ENCODE measurements at regions not wholly inside any gene's neighbourhood (a gene's known extent, or its start where the extent isn't known, plus 50 kb on each side); places are given as distances from the start of the nearest gene placed in this dataset.

- no peak for DNase-seq (ENCODE audit: low read depth)
- no peak overlapping the region for H3K4me3 ChIP-seq (ENCODE audit: low read depth, low read length)
- no peak for TF ChIP-seq POLR2A (IDR thresholded peaks at IDR 0.05; ENCODE audit: extremely low read depth, insufficient read length)
- TF ChIP-seq MAX (IDR thresholded peaks at IDR 0.05; ENCODE audit: low read depth, low read length): no peak
- TF ChIP-seq MYC (IDR thresholded peaks at IDR 0.05; ENCODE audit: low read depth, low read length): no peak
- TF ChIP-seq CTCF (IDR thresholded peaks at IDR 0.05; ENCODE audit: low read depth, low read length): no peak
These were observed 95.5 kb upstream of the CELF4 start for GRCh38 chr18:37661061-37661460.

- no peak for DNase-seq (ENCODE audit: low read depth)
- TF ChIP-seq POLR2A (IDR thresholded peaks at IDR 0.05; ENCODE audit: extremely low read depth, insufficient read length): no peak
- no peak for TF ChIP-seq CTCF (IDR thresholded peaks at IDR 0.05; ENCODE audit: low read depth, low read length)
- no peak for TF ChIP-seq MAX (IDR thresholded peaks at IDR 0.05; ENCODE audit: low read depth, low read length)
- no peak for TF ChIP-seq MYC (IDR thresholded peaks at IDR 0.05; ENCODE audit: low read depth, low read length)
- H3K4me3 ChIP-seq (ENCODE audit: low read depth, low read length): no peak overlapping the region
These were observed 95.1 kb upstream of the CELF4 start for GRCh38 chr18:37660658-37661057.

- DNase-seq (ENCODE audit: low read depth): no peak
- TF ChIP-seq MYC (IDR thresholded peaks at IDR 0.05; ENCODE audit: low read depth, low read length): no peak
- TF ChIP-seq MAX (IDR thresholded peaks at IDR 0.05; ENCODE audit: low read depth, low read length): no peak
- no peak for TF ChIP-seq POLR2A (IDR thresholded peaks at IDR 0.05; ENCODE audit: extremely low read depth, insufficient read length)
- TF ChIP-seq CTCF (IDR thresholded peaks at IDR 0.05; ENCODE audit: low read depth, low read length): no peak
- H3K4me3 ChIP-seq (ENCODE audit: low read depth, low read length): no peak overlapping the region
These were observed 94.3 kb upstream of the CELF4 start for GRCh38 chr18:37659906-37660305.

- H3K4me3 ChIP-seq (ENCODE audit: low read depth, low read length): no peak overlapping the region
- TF ChIP-seq MYC (IDR thresholded peaks at IDR 0.05; ENCODE audit: low read depth, low read length): no peak
- TF ChIP-seq POLR2A (IDR thresholded peaks at IDR 0.05; ENCODE audit: extremely low read depth, insufficient read length): no peak
- no peak for TF ChIP-seq CTCF (IDR thresholded peaks at IDR 0.05; ENCODE audit: low read depth, low read length)
- TF ChIP-seq MAX (IDR thresholded peaks at IDR 0.05; ENCODE audit: low read depth, low read length): no peak
- DNase-seq (ENCODE audit: low read depth): no peak
These were observed 93.3 kb upstream of the CELF4 start for GRCh38 chr18:37658894-37659293.

GRCh38 chr18:37657493-37657892 lies 91.9 kb upstream of the CELF4 start:
- TF ChIP-seq CTCF (IDR thresholded peaks at IDR 0.05; ENCODE audit: low read depth, low read length) (no peak), MAX (IDR thresholded peaks at IDR 0.05; ENCODE audit: low read depth, low read length) (no peak), MYC (IDR thresholded peaks at IDR 0.05; ENCODE audit: low read depth, low read length) (no peak), POLR2A (IDR thresholded peaks at IDR 0.05; ENCODE audit: extremely low read depth, insufficient read length) (no peak)
- DNase-seq (ENCODE audit: low read depth): no peak
- H3K4me3 ChIP-seq (ENCODE audit: low read depth, low read length): no peak overlapping the region
